ENCODE measurements at regions not wholly inside any gene's neighbourhood (a gene's known extent, or its start where the extent isn't known, plus 50 kb on each side); places are given as distances from the start of the nearest gene placed in this dataset.

DNA sequence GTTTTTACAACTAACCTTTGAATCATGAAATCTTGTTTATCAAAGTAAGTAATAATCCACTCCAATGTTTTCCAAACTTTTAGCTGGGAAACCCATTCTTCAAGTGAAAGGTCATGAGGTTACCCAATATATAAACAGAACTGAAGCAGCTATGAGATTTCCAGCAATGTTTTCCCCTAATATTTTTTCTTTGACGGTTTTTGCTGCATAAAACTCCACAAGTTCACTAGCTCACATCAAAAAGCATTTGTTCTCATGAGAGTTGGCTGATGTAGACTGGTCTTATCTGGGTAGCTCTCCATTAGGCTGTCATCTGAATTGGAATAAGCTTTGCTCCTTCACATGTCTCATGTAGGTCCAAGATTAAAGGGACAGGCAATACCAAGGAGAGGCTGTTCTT, 241.2 kb upstream of the LRRC3B start:
- no peaks in the 10 kb centered on the region for H3K9me1 ChIP-seq (ENCODE audit: control insufficient read depth, insufficient read depth, low read length)
- no peak overlapping the region for H2AFZ ChIP-seq (ENCODE audit: low read depth, low read length)
- WGBS (ENCODE audit: insufficient coverage, low coverage, missing lambda C conversion rate): 7% methylated on average over 1 of the region's 1 CpG
- H3K9me3 ChIP-seq (replicated peaks; ENCODE audit: control insufficient read depth, insufficient read depth, low read depth, low read length): no peaks in the 10 kb centered on the region; the same call in 1 of the 2 replicates
- FAIRE-seq: no peak
- intact Hi-C loops (cut with micrococcal nuclease): no loop called here
- no peak for ATAC-seq
- no peaks in the 10 kb centered on the region for H3K27me3 ChIP-seq (ENCODE audit: control insufficient read depth in 2 of 2, insufficient read depth in 2 of 2, low read length in 2 of 2)
- no peak overlapping the region for H3K9ac ChIP-seq (ENCODE audit: insufficient read depth in 1 of 2, low read depth in 2 of 2, low read length in 2 of 2)
- in situ Hi-C loops (cut with MboI): no loop called here
- no peak for DNase-seq (ENCODE audit: extremely low read depth in 1 of 4, low spot score in 3 of 4)
- H3K4me2 ChIP-seq (ENCODE audit: insufficient read depth, low read length): no peak overlapping the region
- no TSS peak for BruUV-seq (replicated peaks)
- no peaks in the 10 kb centered on the region for H3K79me2 ChIP-seq (ENCODE audit: control insufficient read depth, insufficient read depth, low read length)
- ChIA-PET CTCF (ENCODE audit: low intra/inter-chr PET ratio) (no interaction called here), POLR2A (interaction anchor here (0.7 kb wide), 1 partner anchor 960 kb away, joined by 3 read pairs; no protein-coding TSS in a partner anchor)
- no peaks in the 10 kb centered on the region for H3K4me1 ChIP-seq (replicated peaks in 1 of 2; ENCODE audit: control insufficient read depth in 2 of 2, insufficient read depth in 2 of 2, low read length in 2 of 2)
- H4K20me1 ChIP-seq (replicated peaks; ENCODE audit: control insufficient read depth, insufficient read depth, low read length): no peaks in the 10 kb centered on the region
- no peak overlapping the region for H3K4me3 ChIP-seq
- no peaks in the 10 kb centered on the region for H3K36me3 ChIP-seq (ENCODE audit: control insufficient read depth, insufficient read depth, low read length)
- no peak overlapping the region for H3K27ac ChIP-seq (ENCODE audit: extremely low read depth, low read depth, low read length)
- no peak for TF ChIP-seq ZNF668 (CRISPR knock-in tag; IDR thresholded peaks at IDR 0.05)
- TF ChIP-seq POLR2AphosphoS5 (IDR thresholded peaks at IDR 0.05; ENCODE audit: control insufficient read depth, insufficient read depth, low read depth, low read length): no peak
- no peak for TF ChIP-seq RBM39 (optimal IDR thresholded peaks at IDR 0.05; ENCODE audit: low read depth, low read length)
- no peak for TF ChIP-seq ZNF224 (CRISPR knock-in tag; IDR thresholded peaks at IDR 0.05)
- no peak for TF ChIP-seq CBX3 (IDR thresholded peaks at IDR 0.05; ENCODE audit: borderline replicate concordance in 1 of 2, low read length in 2 of 2)
- TF ChIP-seq TAF15 (IDR thresholded peaks at IDR 0.05; ENCODE audit: low read depth, low read length): no peak
- no peak for TF ChIP-seq MAFG (tag; conservative IDR thresholded peaks at IDR 0.05)
- no peak for TF ChIP-seq TEAD4 (IDR thresholded peaks at IDR 0.05; ENCODE audit: low read length)
- no peak for TF ChIP-seq TEAD4 (CRISPR knock-in tag; IDR thresholded peaks at IDR 0.05; ENCODE audit: borderline replicate concordance)
- no peak for TF ChIP-seq FOS (IDR thresholded peaks at IDR 0.05; ENCODE audit: extremely low read depth, insufficient read length)
- TF ChIP-seq POU5F1 (IDR thresholded peaks at IDR 0.05; ENCODE audit: borderline replicate concordance, low read depth, low read length, partially characterized antibody): no peak
- TF ChIP-seq, protein P1, sequence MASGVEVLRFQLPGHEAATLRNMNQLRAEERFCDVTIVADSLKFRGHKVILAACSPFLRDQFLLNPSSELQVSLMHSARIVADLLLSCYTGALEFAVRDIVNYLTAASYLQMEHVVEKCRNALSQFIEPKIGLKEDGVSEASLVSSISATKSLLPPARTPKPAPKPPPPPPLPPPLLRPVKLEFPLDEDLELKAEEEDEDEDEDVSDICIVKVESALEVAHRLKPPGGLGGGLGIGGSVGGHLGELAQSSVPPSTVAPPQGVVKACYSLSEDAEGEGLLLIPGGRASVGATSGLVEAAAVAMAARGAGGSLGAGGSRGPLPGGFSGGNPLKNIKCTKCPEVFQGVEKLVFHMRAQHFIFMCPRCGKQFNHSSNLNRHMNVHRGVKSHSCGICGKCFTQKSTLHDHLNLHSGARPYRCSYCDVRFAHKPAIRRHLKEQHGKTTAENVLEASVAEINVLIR (CRISPR knock-in tag; IDR thresholded peaks at IDR 0.05): no peak
- TF ChIP-seq ZSCAN29 (IDR thresholded peaks at IDR 0.05): no peak
- no peak for TF ChIP-seq DNMT1 (IDR thresholded peaks at IDR 0.05)
- TF ChIP-seq, protein P2, sequence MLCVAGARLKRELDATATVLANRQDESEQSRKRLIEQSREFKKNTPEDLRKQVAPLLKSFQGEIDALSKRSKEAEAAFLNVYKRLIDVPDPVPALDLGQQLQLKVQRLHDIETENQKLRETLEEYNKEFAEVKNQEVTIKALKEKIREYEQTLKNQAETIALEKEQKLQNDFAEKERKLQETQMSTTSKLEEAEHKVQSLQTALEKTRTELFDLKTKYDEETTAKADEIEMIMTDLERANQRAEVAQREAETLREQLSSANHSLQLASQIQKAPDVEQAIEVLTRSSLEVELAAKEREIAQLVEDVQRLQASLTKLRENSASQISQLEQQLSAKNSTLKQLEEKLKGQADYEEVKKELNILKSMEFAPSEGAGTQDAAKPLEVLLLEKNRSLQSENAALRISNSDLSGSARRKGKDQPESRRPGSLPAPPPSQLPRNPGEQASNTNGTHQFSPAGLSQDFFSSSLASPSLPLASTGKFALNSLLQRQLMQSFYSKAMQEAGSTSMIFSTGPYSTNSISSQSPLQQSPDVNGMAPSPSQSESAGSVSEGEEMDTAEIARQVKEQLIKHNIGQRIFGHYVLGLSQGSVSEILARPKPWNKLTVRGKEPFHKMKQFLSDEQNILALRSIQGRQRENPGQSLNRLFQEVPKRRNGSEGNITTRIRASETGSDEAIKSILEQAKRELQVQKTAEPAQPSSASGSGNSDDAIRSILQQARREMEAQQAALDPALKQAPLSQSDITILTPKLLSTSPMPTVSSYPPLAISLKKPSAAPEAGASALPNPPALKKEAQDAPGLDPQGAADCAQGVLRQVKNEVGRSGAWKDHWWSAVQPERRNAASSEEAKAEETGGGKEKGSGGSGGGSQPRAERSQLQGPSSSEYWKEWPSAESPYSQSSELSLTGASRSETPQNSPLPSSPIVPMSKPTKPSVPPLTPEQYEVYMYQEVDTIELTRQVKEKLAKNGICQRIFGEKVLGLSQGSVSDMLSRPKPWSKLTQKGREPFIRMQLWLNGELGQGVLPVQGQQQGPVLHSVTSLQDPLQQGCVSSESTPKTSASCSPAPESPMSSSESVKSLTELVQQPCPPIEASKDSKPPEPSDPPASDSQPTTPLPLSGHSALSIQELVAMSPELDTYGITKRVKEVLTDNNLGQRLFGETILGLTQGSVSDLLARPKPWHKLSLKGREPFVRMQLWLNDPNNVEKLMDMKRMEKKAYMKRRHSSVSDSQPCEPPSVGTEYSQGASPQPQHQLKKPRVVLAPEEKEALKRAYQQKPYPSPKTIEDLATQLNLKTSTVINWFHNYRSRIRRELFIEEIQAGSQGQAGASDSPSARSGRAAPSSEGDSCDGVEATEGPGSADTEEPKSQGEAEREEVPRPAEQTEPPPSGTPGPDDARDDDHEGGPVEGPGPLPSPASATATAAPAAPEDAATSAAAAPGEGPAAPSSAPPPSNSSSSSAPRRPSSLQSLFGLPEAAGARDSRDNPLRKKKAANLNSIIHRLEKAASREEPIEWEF (CRISPR knock-in tag; IDR thresholded peaks at IDR 0.05): no peak
- no peak for TF ChIP-seq ZC3H8 (IDR thresholded peaks at IDR 0.05)
- no peak for TF ChIP-seq NCOA1 (IDR thresholded peaks at IDR 0.05; ENCODE audit: low read depth)

All from K562 (cell line).